Activated CD4-positive, alpha-beta T cell treated with anti-CD3 and anti-CD28 coated beads, Interleukin-2, Interleukin-6, amounts not matched to agents 100 ng/mL and 50 ng/mL, durations not matched to agents 16 hours and 8 hours (primary cell): ENCODE measurements at regions not wholly inside any gene's neighbourhood (a gene's known extent, or its start where the extent isn't known, plus 50 kb on each side); places are given as distances from the start of the nearest gene placed in this dataset.

Experiments used
- DNase-seq: peaks from one replicate; pipeline ENCODE4 v3.0.0-alpha.2; 2020

GRCh38 chr5:173785866-173786265 is 102.3 kb upstream of the CPEB4 start:
- no peak for DNase-seq

- peak; percentile 12 for DNase-seq
Observed at GRCh38 chr5:173786286-173787187, 101.6 kb upstream of the CPEB4 start.

- peak; percentile 27 for DNase-seq
Observed at GRCh38 chr5:173789031-173789920, 98.9 kb upstream of the CPEB4 start.

GRCh38 chr5:173790177-173790719 is 97.9 kb upstream of the CPEB4 start:
- DNase-seq: no peak

GRCh38 chr5:173790836-173791546 is 97.2 kb upstream of the CPEB4 start:
- no peak for DNase-seq

- DNase-seq: no peak
Observed at GRCh38 chr5:173791878-173792277, 96.3 kb upstream of the CPEB4 start.

GRCh38 chr5:173792781-173793547 is 95.2 kb upstream of the CPEB4 start:
- no peak for DNase-seq

- DNase-seq: no peak
Observed at GRCh38 chr5:173793648-173794548, 94.3 kb upstream of the CPEB4 start.

GRCh38 chr5:173794901-173795416 is 93.2 kb upstream of the CPEB4 start:
- DNase-seq: no peak

- DNase-seq: no peak
Observed at GRCh38 chr5:173795601-173796000, 92.5 kb upstream of the CPEB4 start.

GRCh38 chr5:173796721-173797495 is 91.2 kb upstream of the CPEB4 start:
- no peak for DNase-seq

- DNase-seq: no peak
Observed at GRCh38 chr5:173798127-173798810, 89.9 kb upstream of the CPEB4 start.

- no peak for DNase-seq
Observed at GRCh38 chr5:173800340-173800739, 87.8 kb upstream of the CPEB4 start.

GRCh38 chr5:173801006-173801405 is 87.1 kb upstream of the CPEB4 start:
- DNase-seq: no peak

- no peak for DNase-seq
Observed at GRCh38 chr5:173802670-173803165, 85.4 kb upstream of the CPEB4 start.

- no peak for DNase-seq
Observed at GRCh38 chr5:173804579-173804978, 83.6 kb upstream of the CPEB4 start.

- DNase-seq: no peak
Observed at GRCh38 chr5:173806270-173807035, 81.7 kb upstream of the CPEB4 start.

- DNase-seq: no peak
Observed at GRCh38 chr5:173807181-173807655, 80.9 kb upstream of the CPEB4 start.
